ENCODE measurements at regions not wholly inside any gene's neighbourhood (a gene's known extent, or its start where the extent isn't known, plus 50 kb on each side); places are given as distances from the start of the nearest gene placed in this dataset.

- DNase-seq (no peak), ATAC-seq (no peak)
- Mint-ChIP-seq H3K4me3 (no peak overlapping the region), H3K9me3 (no peaks in the 10 kb centered on the region), H3K27me3 (no peaks in the 10 kb centered on the region), H3K36me3 (ENCODE audit: low read depth) (no peaks in the 10 kb centered on the region), H3K27ac (no peak overlapping the region), H3K4me1 (no peaks in the 10 kb centered on the region)
Observed at GRCh38 chr2:48258481-48259149, 55.9 kb upstream of the FOXN2 start.

DNA sequence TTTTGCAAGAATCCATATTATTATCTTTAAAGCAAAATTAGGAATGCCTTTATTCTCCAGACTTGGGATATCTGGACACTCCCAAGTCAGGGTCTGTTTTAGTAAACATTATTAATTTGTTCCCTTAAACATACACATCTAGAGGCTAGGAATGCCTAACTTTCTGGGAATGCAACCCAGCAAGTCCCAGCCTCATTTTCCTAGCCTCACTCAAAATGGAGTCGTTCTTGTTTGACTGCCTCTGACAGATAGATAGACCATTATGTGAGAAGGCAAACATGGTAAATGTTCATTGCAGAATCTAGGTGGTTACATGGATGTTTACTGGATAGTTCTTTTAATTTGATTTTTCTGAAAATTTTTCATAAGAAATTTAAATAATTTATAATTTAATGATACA is 54.7 kb upstream of the FOXN2 start:
- ATAC-seq, result no peak
- Mint-ChIP-seq H3K4me3 (no peak overlapping the region), H3K27ac (no peak overlapping the region), H3K9me3 (peaks cover 3% of the 10 kb centered on the region), H3K4me1 (no peaks in the 10 kb centered on the region), H3K27me3 (peaks cover 1% of the 10 kb centered on the region), H3K36me3 (ENCODE audit: low read depth) (no peaks in the 10 kb centered on the region)
- no peak for DNase-seq

GRCh38 chr2:48264627-48265026 is 49.9 kb upstream of the FOXN2 start:
- H3K27ac Mint-ChIP-seq, result no peak overlapping the region
- H3K36me3 Mint-ChIP-seq (ENCODE audit: low read depth), result peaks cover 2% of the 10 kb centered on the region
- peaks cover 6% of the 10 kb centered on the region for H3K9me3 Mint-ChIP-seq
- ATAC-seq (no peak), DNase-seq (no peak)
- H3K4me1 Mint-ChIP-seq, result no peaks in the 10 kb centered on the region
- H3K4me3 Mint-ChIP-seq, result no peak overlapping the region
- peaks cover 1% of the 10 kb centered on the region for H3K27me3 Mint-ChIP-seq

Measured in activated naive CD8-positive, alpha-beta T cell treated with anti-CD3 and anti-CD28 coated beads, Interleukin-2, amount 50 U/mL, for 24 hours (primary cell).